Spleen (tissue), 11 donors: ENCODE measurements at regions not wholly inside any gene's neighbourhood (a gene's known extent, or its start where the extent isn't known, plus 50 kb on each side); places are given as distances from the start of the nearest gene placed in this dataset.

Experiments used
- DNase-seq: peaks from one replicate; pipeline ENCODE4 v3.0.0-alpha.2; 2020
- H3K27ac ChIP-seq, 8 donors: fragments of 200-600 bp; sonication (generic) in 7 of 8; 1 replicate in 4 of 8; 2 replicates in 4 of 8; pipeline versions ENCODE4 v1.5.0 to v1.8.0; 2016 to 2021; ENCODE audit warnings: inconsistent platforms in 4 of 8, mild to moderate bottlenecking in 4 of 8, moderate library complexity in 1 of 8
- H3K27me3 ChIP-seq, 7 donors: fragments of 200-600 bp; sonication (generic) in 6 of 7; replicated peaks in 1 of 7; 1 replicate in 4 of 7; 2 replicates in 3 of 7; pipeline versions ENCODE4 v1.5.0 to v1.8.0; 2016 to 2021; ENCODE audit warnings: inconsistent platforms in 3 of 7, mild to moderate bottlenecking in 1 of 7
- H3K36me3 ChIP-seq, 6 donors: fragments of 200-600 bp; sonication (generic) in 5 of 6; 1 replicate in 4 of 6; 2 replicates in 2 of 6; pipeline versions ENCODE4 v1.5.0 to v1.8.0; 2016 to 2021; ENCODE audit warnings: inconsistent platforms in 2 of 6
- H3K4me1 ChIP-seq, 6 donors: fragments of 200-600 bp; sonication (generic) in 5 of 6; 1 replicate in 3 of 6; 2 replicates in 3 of 6; pipeline versions ENCODE4 v1.5.0 to v1.8.0; 2016 to 2021; ENCODE audit warnings: inconsistent platforms in 3 of 6
- H3K4me3 ChIP-seq, 8 donors: fragments of 200-600 bp; sonication (generic) in 7 of 8; 1 replicate in 4 of 8; 2 replicates in 4 of 8; pipeline versions ENCODE4 v1.5.0 to v1.8.0; 2016 to 2021; ENCODE audit warnings: inconsistent platforms in 4 of 8, mild to moderate bottlenecking in 4 of 8, moderate library complexity in 2 of 8
- H3K9me3 ChIP-seq, 8 donors: fragments of 200-600 bp; sonication (generic) in 7 of 8; 1 replicate in 4 of 8; 2 replicates in 4 of 8; pipeline versions ENCODE4 v1.5.0 to v1.8.0; 2016 to 2021; ENCODE audit warnings: inconsistent platforms in 4 of 8
- POLR2A ChIP-seq, 3 donors: fragments of 450-650 bp; IDR thresholded peaks; one replicate each; pipeline ENCODE4 v1.5.1; 2017; ENCODE audit warnings: antibody characterized with exemption in 3 of 3, mild to moderate bottlenecking in 1 of 3
- POLR2AphosphoS5 ChIP-seq, 3 donors: sonication (generic); formaldehyde crosslinking; IDR thresholded peaks; one replicate each; pipeline ENCODE4 v1.5.1; 2017; ENCODE audit warnings: antibody characterized with exemption in 3 of 3
- WGBS, 5 donors: extraction: QIAGEN DNeasy Blood & Tissue Kit in 3 of 5; methylation state at CpG; one replicate each; pipeline versions ENCODE4 v1.1.5 to v1.1.7; 2013 to 2018; 5-methylcytosine and 5-hydroxymethylcytosine counted together
- intact Hi-C: fragments of 100-400 bp; cut with DNase I; formaldehyde crosslinking; loops from one replicate; pipeline ENCODE4 v1.15.0; 2023; ENCODE audit warnings: low total_unique reads
- TF ChIP-seq, protein P1 (sequence below), 11 experiments: fragments of 200-600 bp in 7 of 11; fragments of 450-650 bp in 4 of 11; sonication (generic) in 4 of 11; IDR thresholded peaks in 8 of 11; conservative IDR thresholded peaks in 3 of 11; 1 replicate in 7 of 11; 2 replicates in 4 of 11; pipeline versions ENCODE4 v1.4.0 to v1.8.0; 2016 to 2021; ENCODE audit warnings: antibody characterized with exemption in 11 of 11, inconsistent platforms in 4 of 11, mild to moderate bottlenecking in 1 of 11
- donor health status: healthy with polysubstance abuse.
- donor health status: DM: no; HTN: no; CAD: no; lungs with moderate emphysema.
- donor health status: DM: no; HTN: no; CAD: no.
- donor health status: Bipolar disorder and iron deficiency.
- donor health status: healthy.
- donor health status: DM: no; HTN: no; CAD: no.
- donor health status: DM: yes; HTN: yes; CAD: no.

DNA sequence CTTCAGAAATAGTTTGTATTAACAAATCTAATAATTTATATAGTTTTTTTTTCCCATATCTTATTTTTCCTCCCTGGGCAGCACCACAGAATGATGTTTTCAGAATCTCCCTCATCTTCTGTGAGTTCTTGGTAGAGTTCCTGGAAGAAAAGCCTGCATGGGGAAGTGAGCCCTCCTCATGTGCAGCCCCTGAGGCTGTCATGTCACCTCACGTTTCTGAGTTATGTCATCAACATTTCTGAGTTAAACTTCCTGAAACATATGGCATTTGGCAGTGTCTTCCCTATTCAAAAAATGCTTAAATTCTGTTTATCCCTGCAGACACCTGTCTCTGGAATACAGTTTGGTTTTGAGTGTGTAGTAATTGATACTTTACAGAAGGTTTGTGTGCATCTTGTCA lies 979.0 kb downstream of the TMEM121 start:
- H3K9me3 ChIP-seq = no peaks in the 10 kb centered on the region
- no peaks in the 10 kb centered on the region for H3K36me3 ChIP-seq
- H3K27me3 ChIP-seq = peaks cover 0 to 10% (median 0%) of the 10 kb centered on the region in 7 donors
- intact Hi-C loops = no loop called here
- no peak for DNase-seq
- TF ChIP-seq POLR2AphosphoS5 (IDR thresholded peaks at IDR 0.05) = no peak
- no peak for TF ChIP-seq POLR2A (IDR thresholded peaks at IDR 0.05)
- TF ChIP-seq, protein P1, sequence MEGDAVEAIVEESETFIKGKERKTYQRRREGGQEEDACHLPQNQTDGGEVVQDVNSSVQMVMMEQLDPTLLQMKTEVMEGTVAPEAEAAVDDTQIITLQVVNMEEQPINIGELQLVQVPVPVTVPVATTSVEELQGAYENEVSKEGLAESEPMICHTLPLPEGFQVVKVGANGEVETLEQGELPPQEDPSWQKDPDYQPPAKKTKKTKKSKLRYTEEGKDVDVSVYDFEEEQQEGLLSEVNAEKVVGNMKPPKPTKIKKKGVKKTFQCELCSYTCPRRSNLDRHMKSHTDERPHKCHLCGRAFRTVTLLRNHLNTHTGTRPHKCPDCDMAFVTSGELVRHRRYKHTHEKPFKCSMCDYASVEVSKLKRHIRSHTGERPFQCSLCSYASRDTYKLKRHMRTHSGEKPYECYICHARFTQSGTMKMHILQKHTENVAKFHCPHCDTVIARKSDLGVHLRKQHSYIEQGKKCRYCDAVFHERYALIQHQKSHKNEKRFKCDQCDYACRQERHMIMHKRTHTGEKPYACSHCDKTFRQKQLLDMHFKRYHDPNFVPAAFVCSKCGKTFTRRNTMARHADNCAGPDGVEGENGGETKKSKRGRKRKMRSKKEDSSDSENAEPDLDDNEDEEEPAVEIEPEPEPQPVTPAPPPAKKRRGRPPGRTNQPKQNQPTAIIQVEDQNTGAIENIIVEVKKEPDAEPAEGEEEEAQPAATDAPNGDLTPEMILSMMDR (IDR thresholded peaks at IDR 0.05 in 8 of 11, conservative IDR thresholded peaks at IDR 0.05 in 3 of 11) = no peak
- H3K4me3 ChIP-seq = no peak overlapping the region
- 8 to 28% (median 9%) methylated on average over 1 of the region's 1 CpG for WGBS, 5 donors
- H3K27ac ChIP-seq = no peak overlapping the region
- peaks cover 0 to 41% (median 14%) of the 10 kb centered on the region in 6 donors for H3K4me1 ChIP-seq

DNA sequence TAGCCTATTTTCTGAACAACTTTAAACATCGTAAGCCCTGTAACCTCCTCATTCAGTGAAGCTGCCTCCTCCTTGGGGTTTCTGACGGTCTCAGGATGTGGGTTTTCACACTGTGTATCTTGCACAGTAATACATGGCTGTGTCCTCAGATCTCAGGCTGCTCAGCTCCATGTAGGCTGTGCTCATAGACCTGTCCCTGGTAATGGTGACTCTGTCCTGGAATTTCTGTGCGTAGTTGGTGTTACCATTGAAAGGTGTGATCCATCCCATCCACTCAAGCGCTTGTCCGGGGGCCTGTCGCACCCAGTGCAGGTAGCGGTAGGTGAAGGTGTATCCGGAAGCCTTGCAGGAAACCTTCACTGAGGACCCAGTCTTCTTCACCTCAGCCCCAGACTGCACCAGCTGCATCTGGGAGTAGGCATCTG lies 980.5 kb downstream of the TMEM121 start:
- Histone ChIP-seq H3K9me3 (no peaks in the 10 kb centered on the region), H3K27me3 (peaks cover 0 to 10% (median 0%) of the 10 kb centered on the region in 7 donors), H3K27ac (peak overlapping the region in 6 of 8 donors; percentile 15 to 71 (median 64)), H3K36me3 (no peaks in the 10 kb centered on the region), H3K4me1 (peaks cover 0 to 57% (median 28%) of the 10 kb centered on the region in 6 donors), H3K4me3 (peak overlapping the region in 4 of 8 donors; percentile 7 to 47 (median 16))
- WGBS, 5 donors = 53 to 73% (median 65%) methylated on average over 4 to 8 of the region's 8 CpGs
- TF ChIP-seq POLR2A (IDR thresholded peaks at IDR 0.05) (no peak), POLR2AphosphoS5 (IDR thresholded peaks at IDR 0.05) (peak in 1 of 3 donors; percentile 28)
- TF ChIP-seq, protein P1 (IDR thresholded peaks at IDR 0.05 in 8 of 11, conservative IDR thresholded peaks at IDR 0.05 in 3 of 11) = no peak
- intact Hi-C loops = no loop called here
- no peak for DNase-seq

DNA sequence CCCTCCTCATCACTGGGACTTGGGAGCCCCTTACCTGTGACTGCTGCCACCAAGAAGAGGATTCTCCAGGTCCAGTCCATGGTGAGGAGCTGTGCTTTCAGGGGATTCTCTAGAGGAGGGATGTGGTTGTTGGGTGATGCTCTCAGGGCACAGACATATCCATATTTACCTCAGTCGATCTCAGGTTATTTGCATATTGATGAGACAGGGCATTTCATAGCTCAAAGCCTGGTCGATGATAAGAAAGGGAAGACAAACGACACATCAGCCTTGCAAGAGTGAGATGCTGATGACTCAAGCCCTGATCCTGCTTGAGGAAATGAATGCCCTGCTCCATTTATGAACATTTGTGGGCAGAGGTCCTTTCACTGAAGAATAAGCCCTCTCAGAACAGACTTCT lies 981.0 kb downstream of the TMEM121 start:
- H3K36me3 ChIP-seq = no peaks in the 10 kb centered on the region
- 34 to 60% (median 41%) methylated on average over 3 of the region's 3 CpGs for WGBS, 5 donors
- peaks cover 0 to 61% (median 29%) of the 10 kb centered on the region in 6 donors for H3K4me1 ChIP-seq
- intact Hi-C loops = no loop called here
- DNase-seq = no peak
- TF ChIP-seq POLR2A (IDR thresholded peaks at IDR 0.05) (no peak), POLR2AphosphoS5 (IDR thresholded peaks at IDR 0.05) (no peak)
- TF ChIP-seq, protein P1 (IDR thresholded peaks at IDR 0.05 in 8 of 11, conservative IDR thresholded peaks at IDR 0.05 in 3 of 11) = no peak
- peaks cover 0 to 10% (median 0%) of the 10 kb centered on the region in 7 donors for H3K27me3 ChIP-seq
- no peaks in the 10 kb centered on the region for H3K9me3 ChIP-seq
- H3K27ac ChIP-seq = peak overlapping the region in 7 of 8 donors; percentile 15 to 71 (median 63)
- H3K4me3 ChIP-seq = peak overlapping the region in 2 of 8 donors; percentile 15 to 47

DNA sequence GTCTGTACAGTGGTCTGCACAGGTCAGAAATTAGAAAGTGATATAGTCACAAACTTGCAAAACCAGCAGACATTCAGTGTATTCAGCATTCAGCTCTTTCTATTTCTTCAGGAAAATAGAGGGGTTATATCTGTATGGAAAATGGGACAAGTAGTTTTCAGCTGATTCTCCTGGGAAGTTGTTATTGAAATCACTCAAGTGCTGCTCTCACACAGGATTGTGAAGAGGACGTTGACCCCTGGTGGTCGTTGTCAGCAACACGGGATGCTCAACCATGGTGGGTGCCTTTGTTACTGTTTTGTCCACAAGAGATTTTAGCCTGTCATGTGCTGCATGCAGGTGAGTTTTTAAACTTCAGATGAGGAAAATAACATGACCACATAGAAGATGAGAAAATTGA lies 981.8 kb downstream of the TMEM121 start:
- Histone ChIP-seq H3K4me1 (peaks cover 0 to 61% (median 29%) of the 10 kb centered on the region in 6 donors), H3K36me3 (no peaks in the 10 kb centered on the region), H3K27ac (peak overlapping the region in 5 of 8 donors; percentile 44 to 71 (median 65)), H3K9me3 (no peaks in the 10 kb centered on the region), H3K27me3 (peaks cover 0 to 10% (median 0%) of the 10 kb centered on the region in 7 donors), H3K4me3 (no peak overlapping the region)
- TF ChIP-seq POLR2A (IDR thresholded peaks at IDR 0.05) = no peak
- TF ChIP-seq POLR2AphosphoS5 (IDR thresholded peaks at IDR 0.05) = no peak
- TF ChIP-seq, protein P1 (IDR thresholded peaks at IDR 0.05 in 8 of 11, conservative IDR thresholded peaks at IDR 0.05 in 3 of 11) = peak in 1 of 11 experiments; percentile 14
- WGBS, 5 donors = 19 to 33% (median 29%) methylated on average over 3 of the region's 3 CpGs
- no peak for DNase-seq
- intact Hi-C loops = no loop called here
